AG09319 (cell line): ENCODE measurements at regions not wholly inside any gene's neighbourhood (a gene's known extent, or its start where the extent isn't known, plus 50 kb on each side); places are given as distances from the start of the nearest gene placed in this dataset.

Source experiments
- DNase-seq: peaks from one replicate; pipeline ENCODE4 v3.0.0-alpha.2; 2010; ENCODE audit warnings: low read depth; ENCODE audit errors: extremely low read depth
- CTCF ChIP-seq: IDR thresholded peaks from 2 replicates; pipeline ENCODE4 v1.5.1; 2011; ENCODE audit warnings: low read depth, mild to moderate bottlenecking, inconsistent platforms, low read length, moderate library complexity

- no peak for TF ChIP-seq CTCF
- no peak for DNase-seq
These were observed 97.8 kb upstream of the PDE3A start for GRCh38 chr12:20270557-20270956.

- no peak for TF ChIP-seq CTCF
- DNase-seq, result no peak
These were observed 96.2 kb upstream of the PDE3A start for GRCh38 chr12:20272161-20272560.

DNA sequence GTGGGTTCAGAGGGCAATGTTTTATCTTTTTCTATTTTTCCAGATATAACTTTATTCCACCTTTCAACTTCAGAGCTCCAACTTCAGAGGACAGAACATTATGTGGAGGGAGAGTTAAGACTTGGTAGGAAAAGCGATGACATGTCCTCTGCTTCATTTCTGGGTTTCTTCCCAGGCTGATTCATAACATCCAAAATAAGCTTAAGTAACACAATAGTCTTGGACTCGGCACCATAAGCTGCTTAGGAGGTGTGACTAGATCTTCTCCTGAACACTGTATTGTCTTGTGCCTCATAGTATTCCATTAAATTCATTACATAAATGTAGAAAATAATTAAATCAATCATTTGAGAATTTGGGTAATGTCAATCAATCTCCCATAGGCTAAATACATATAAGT, 95.5 kb upstream of the PDE3A start:
- no peak for TF ChIP-seq CTCF
- DNase-seq, result no peak

GRCh38 chr12:20274008-20274407, 94.3 kb upstream of the PDE3A start:
- DNase-seq, result no peak
- TF ChIP-seq CTCF, result no peak

GRCh38 chr12:20278276-20278675, 90.1 kb upstream of the PDE3A start:
- TF ChIP-seq CTCF, result no peak

GRCh38 chr12:20280515-20280914, 87.8 kb upstream of the PDE3A start:
- no peak for DNase-seq
- no peak for TF ChIP-seq CTCF

More at GRCh38 chr12:20278276-20278675, 90.1 kb upstream of the PDE3A start:
- no peak for DNase-seq

DNA sequence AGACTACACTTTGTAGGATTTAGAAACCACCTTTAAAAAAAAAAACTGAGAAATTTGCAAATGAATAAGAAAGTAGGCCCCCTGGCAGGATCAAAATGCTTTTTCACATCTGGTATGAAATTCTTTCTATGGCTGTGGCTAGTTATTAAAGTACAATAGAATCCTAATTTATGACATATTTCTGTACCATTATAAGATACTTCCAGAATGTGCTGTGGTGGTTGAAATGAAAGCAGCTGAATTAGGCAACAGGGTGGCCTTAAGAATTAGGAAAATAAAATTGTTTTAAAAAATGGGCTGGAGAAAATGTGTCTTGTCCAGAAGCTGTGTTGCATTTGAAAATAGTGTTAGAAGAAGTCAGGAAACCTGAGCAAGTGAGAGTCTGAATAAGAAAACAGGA, 85.9 kb upstream of the PDE3A start:
- no peak for TF ChIP-seq CTCF
- no peak for DNase-seq

DNA sequence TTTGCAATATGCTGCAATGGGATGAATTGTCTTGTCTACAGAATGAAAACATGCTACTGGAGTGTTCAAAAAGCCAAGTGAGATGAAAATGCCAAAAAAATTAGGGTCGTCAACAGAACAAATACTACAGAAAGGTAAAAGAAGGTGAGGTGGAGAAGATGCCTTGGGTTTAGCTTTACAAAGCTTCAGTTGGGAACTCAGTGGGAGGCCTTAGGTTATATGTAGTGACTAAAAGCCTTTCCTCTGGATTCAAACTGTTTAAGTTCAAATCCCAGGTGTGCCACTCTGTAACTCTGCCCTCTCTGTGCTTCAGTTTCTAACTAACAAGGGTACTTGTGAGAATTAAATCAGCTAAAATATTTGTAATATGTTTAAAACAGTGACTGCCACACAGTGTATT, 84.9 kb upstream of the PDE3A start:
- no peak for DNase-seq
- TF ChIP-seq CTCF, result no peak
